ENCODE measurements at regions not wholly inside any gene's neighbourhood (a gene's known extent, or its start where the extent isn't known, plus 50 kb on each side); places are given as distances from the start of the nearest gene placed in this dataset.

DNA sequence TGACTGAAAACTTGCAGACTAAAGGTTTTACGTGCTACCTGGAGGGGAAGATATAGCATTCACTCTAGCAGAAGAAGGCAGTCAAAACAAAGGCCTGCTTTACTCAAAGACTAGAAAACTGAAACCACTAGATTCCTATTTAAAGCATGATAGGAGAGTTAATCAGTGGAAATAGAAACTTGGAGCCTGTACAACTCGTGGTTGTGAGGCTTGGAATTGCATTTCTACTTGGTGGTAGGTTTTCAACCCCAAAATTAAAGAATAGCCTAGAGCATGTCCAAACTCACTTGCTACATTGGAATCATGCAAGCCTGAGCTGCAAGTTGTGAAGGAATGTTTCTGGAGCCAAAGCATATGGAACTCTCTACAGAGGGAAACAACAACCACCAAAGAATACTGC is 1526.4 kb upstream of the NUDT12 start:
- H3K4me3 ChIP-seq (ENCODE audit: low read depth, low read length), result no peak overlapping the region
- H3K27me3 ChIP-seq (ENCODE audit: control insufficient read depth, insufficient read depth, low read length), result no peaks in the 10 kb centered on the region
- no peak for DNase-seq (ENCODE audit: low read depth, low spot score)
- no peaks in the 10 kb centered on the region; the same call in 1 of the 2 replicates for H3K9me3 ChIP-seq (ENCODE audit: control insufficient read depth, insufficient read depth, low read length)
- ChIA-PET CTCF (no interaction called here), POLR2A (no interaction called here)
- no peak overlapping the region for H3K27ac ChIP-seq (ENCODE audit: low read depth, low read length)
- TF ChIP-seq, protein P1, sequence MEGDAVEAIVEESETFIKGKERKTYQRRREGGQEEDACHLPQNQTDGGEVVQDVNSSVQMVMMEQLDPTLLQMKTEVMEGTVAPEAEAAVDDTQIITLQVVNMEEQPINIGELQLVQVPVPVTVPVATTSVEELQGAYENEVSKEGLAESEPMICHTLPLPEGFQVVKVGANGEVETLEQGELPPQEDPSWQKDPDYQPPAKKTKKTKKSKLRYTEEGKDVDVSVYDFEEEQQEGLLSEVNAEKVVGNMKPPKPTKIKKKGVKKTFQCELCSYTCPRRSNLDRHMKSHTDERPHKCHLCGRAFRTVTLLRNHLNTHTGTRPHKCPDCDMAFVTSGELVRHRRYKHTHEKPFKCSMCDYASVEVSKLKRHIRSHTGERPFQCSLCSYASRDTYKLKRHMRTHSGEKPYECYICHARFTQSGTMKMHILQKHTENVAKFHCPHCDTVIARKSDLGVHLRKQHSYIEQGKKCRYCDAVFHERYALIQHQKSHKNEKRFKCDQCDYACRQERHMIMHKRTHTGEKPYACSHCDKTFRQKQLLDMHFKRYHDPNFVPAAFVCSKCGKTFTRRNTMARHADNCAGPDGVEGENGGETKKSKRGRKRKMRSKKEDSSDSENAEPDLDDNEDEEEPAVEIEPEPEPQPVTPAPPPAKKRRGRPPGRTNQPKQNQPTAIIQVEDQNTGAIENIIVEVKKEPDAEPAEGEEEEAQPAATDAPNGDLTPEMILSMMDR (IDR thresholded peaks at IDR 0.05; ENCODE audit: low read depth, low read length), result no peak

DNA sequence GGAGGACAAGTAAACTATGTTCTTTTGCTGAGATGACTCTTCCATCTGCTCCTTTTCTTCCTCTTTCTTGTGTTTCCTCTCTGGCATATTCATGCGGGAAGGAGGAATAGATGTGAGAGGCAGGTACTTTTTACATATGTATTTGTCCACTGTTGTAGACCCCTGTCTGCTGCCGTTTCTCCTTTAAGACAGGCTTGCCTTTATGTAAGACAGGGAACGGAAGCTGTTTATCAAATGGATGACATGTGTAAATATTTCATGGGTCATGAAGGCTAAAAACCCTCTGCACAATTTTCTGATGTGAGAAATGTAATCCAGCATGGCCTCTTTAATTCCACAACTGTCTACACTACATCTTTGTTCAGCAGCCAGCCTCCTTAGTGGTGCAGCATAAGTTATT is 1525.5 kb upstream of the NUDT12 start:
- ChIA-PET POLR2A (no interaction called here), CTCF (no interaction called here)
- no peak overlapping the region for H3K27ac ChIP-seq (ENCODE audit: low read depth, low read length)
- H3K9me3 ChIP-seq (ENCODE audit: control insufficient read depth, insufficient read depth, low read length), result no peaks in the 10 kb centered on the region; the same call in 1 of the 2 replicates
- TF ChIP-seq, protein P1 (IDR thresholded peaks at IDR 0.05; ENCODE audit: low read depth, low read length), result no peak
- H3K27me3 ChIP-seq (ENCODE audit: control insufficient read depth, insufficient read depth, low read length), result no peaks in the 10 kb centered on the region
- H3K4me3 ChIP-seq (ENCODE audit: low read depth, low read length), result no peak overlapping the region
- DNase-seq (ENCODE audit: low read depth, low spot score), result no peak

DNA sequence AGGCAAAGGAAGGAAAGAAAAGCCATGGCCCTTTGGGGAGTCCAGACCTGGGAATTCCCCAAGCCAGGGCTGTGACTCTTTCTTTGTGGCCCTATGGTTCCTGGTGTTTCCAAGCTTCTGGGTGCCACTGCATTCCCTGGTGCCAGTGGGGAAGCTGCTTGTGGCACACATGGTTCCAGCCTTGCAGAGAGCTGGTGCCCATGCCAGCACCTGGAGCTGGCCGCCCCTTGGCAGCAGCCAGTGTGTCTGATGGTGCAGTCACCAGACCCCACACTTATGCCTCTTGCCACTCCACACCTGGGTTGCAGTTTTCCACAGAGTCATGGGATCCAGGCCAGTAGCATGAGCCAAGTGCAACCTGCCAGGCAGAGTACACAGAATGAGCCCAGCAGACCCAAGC is 1495.3 kb upstream of the NUDT12 start:
- DNase-seq (ENCODE audit: low read depth, low spot score), result no peak
- TF ChIP-seq, protein P1 (IDR thresholded peaks at IDR 0.05; ENCODE audit: low read depth, low read length), result no peak
- Histone ChIP-seq H3K4me3 (ENCODE audit: low read depth, low read length) (no peak overlapping the region), H3K9me3 (ENCODE audit: control insufficient read depth, insufficient read depth, low read length) (peaks cover 17% of the 10 kb centered on the region), H3K27me3 (ENCODE audit: control insufficient read depth, insufficient read depth, low read length) (no peaks in the 10 kb centered on the region), H3K27ac (ENCODE audit: low read depth, low read length) (no peak overlapping the region)
- CTCF ChIA-PET, result no interaction called here
- POLR2A ChIA-PET, result no interaction called here

DNA sequence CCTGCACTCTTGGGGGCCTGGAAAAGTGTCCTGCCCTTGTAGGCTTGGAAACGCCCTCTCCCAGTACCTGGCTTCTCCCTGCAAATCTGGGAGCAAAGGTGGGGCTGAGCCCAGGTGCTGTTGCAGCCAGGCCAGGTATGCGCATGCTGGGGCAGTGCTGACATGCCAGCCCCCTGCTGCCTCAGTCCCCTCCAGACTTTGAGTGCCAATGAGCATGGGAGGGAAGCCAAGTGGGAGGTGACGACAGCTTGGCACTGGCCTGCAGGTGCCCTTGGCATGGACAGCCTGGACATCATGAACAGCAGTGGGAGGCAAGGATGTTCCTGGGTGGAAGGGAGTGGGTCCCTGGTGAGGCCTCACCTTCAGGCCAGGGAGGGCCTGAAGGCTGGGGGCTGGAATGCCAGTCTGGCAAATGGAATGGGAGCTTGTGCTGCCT is 1494.4 kb upstream of the NUDT12 start:
- Histone ChIP-seq H3K27ac (ENCODE audit: low read depth, low read length) (no peak overlapping the region), H3K9me3 (ENCODE audit: control insufficient read depth, insufficient read depth, low read length) (peaks cover 17% of the 10 kb centered on the region), H3K4me3 (ENCODE audit: low read depth, low read length) (no peak overlapping the region), H3K27me3 (ENCODE audit: control insufficient read depth, insufficient read depth, low read length) (no peaks in the 10 kb centered on the region)
- POLR2A ChIA-PET, result no interaction called here
- DNase-seq (ENCODE audit: low read depth, low spot score), result no peak
- CTCF ChIA-PET, result no interaction called here
- TF ChIP-seq, protein P1 (IDR thresholded peaks at IDR 0.05; ENCODE audit: low read depth, low read length), result no peak

DNA sequence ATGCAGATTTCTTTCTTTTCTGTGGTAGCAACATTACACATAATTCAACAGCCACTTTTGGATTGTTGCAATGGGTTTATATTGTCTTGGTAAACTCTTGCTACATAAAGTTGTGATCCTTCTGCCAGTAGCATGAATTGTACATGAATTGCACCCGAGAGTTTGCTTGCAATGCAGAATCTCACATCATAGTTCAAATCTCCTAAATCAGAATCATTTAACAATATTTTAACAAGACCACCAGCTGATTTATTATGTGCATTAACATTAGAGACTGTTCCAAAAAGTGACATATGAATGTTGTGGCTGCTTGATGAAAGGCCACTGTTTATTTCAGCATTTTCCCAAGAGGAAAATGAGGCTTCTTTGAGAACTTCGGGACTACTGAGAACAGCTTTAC is 1491.8 kb upstream of the NUDT12 start:
- Histone ChIP-seq H3K27ac (ENCODE audit: low read depth, low read length) (no peak overlapping the region), H3K9me3 (ENCODE audit: control insufficient read depth, insufficient read depth, low read length) (peaks cover 17% of the 10 kb centered on the region), H3K27me3 (ENCODE audit: control insufficient read depth, insufficient read depth, low read length) (no peaks in the 10 kb centered on the region), H3K4me3 (ENCODE audit: low read depth, low read length) (no peak overlapping the region)
- ChIA-PET POLR2A (no interaction called here), CTCF (no interaction called here)
- no peak for DNase-seq (ENCODE audit: low read depth, low spot score)
- TF ChIP-seq, protein P1 (IDR thresholded peaks at IDR 0.05; ENCODE audit: low read depth, low read length), result no peak
